Glomerular visceral epithelial cell (primary cell): ENCODE measurements at regions not wholly inside any gene's neighbourhood (a gene's known extent, or its start where the extent isn't known, plus 50 kb on each side); places are given as distances from the start of the nearest gene placed in this dataset.
"Not testable (repeated sequence)": the region's sequence is repeated elsewhere in the genome, so short reads cannot be mapped to it uniquely, and the experiment has no call there.

Experiments used
- DNase-seq: peaks from one replicate; pipeline ENCODE4 v3.0.0-alpha.2; 2016; ENCODE audit errors: extremely low spot score

DNA sequence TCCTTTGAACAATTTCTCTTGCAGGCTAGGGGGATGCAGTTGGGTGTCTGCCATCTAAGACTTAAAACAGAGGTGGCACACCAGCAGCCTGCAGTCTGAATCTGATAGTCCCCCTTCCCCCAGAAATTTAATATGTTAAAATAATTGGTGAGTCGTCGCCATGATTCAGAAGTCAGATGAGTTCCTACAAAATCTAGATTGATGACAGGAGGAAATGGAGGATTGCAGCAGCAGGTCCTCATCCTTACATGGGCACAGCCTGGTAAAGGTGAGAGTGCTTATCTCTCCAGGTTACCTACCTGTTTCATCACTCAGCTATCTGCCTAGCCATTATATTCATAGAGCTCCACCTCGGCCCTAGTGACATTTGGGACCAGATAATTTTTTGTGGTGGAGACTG lies 112.3 kb downstream of the PCSK1 start:
- DNase-seq, result no peak

- DNase-seq, result not testable (repeated sequence)
Measured at GRCh38 chr5:96319981-96320739, 112.9 kb downstream of the PCSK1 start.

DNA sequence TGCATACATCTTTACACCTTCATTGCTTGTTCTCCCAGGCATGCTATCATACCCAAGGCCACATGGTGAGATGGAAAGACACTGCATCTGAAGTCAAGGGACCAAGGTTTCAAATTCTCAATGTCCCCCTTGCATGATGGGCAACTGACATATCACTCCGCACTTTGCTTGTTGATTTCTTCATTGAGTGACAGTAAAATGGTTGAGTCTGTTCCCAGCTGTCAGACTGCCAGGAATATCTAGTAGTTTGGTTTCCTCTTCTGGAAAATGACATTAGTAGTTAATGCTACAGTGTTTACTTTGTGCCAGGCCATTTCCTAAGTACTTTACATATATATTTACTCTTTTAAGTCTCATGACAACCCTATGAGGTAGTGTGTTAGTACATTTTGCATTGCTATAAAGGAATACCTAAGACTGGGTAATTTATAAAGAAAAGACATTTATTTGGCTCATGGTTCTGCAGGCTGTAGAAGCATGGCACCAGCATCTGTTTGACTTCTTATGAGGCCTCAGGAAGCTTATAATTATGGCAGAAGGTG lies 114.4 kb downstream of the PCSK1 start:
- no peak for DNase-seq

DNA sequence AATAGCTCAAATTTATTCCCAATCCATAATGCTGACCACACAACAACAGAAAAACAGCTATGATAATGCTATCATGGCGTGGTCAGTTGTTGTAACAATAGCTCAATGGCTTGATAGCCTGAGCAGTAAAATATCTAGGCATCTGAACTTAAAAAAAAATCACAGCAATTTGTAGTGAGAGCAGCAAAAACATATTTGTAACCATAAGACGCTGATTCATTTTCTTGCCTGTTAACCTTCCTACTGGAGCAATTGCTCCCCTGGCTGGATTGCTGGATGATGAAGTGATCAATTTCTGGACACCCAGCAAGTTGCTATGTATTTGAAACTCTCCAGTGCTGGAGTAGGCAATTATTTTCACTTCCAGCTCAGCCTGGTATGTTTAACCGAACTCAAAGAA lies 115.1 kb downstream of the PCSK1 start:
- no peak for DNase-seq

GRCh38 chr5:96316487-96316886 lies 116.6 kb downstream of the PCSK1 start:
- no peak for DNase-seq

GRCh38 chr5:96316017-96316416 lies 117.0 kb downstream of the PCSK1 start:
- DNase-seq, result no peak

- DNase-seq, result no peak
Measured at GRCh38 chr5:96315431-96315830, 117.6 kb downstream of the PCSK1 start.

DNA sequence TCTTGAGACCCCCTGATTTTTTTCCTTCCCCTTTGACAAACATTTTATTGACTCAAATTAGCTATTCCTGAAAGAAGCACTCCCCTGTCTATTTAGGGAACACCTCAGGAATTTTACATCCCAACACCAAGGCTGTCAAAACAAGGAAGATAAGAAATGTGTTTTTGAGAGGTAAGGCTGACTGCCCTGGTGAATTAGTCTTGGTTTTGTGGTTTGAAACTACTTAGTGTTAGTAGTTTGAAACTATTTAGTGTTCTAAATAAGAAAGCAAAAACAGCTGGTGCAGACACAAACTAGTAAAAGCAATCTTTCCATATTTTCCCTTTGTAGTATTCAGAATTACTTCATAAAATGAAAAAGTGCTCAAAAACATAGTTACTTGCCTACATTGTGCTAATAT lies 120.7 kb downstream of the PCSK1 start:
- no peak for DNase-seq

GRCh38 chr5:96307047-96307446 lies 126.0 kb downstream of the PCSK1 start:
- not testable (repeated sequence) for DNase-seq

GRCh38 chr5:96302174-96302738 lies 130.8 kb downstream of the PCSK1 start:
- no peak for DNase-seq

DNA sequence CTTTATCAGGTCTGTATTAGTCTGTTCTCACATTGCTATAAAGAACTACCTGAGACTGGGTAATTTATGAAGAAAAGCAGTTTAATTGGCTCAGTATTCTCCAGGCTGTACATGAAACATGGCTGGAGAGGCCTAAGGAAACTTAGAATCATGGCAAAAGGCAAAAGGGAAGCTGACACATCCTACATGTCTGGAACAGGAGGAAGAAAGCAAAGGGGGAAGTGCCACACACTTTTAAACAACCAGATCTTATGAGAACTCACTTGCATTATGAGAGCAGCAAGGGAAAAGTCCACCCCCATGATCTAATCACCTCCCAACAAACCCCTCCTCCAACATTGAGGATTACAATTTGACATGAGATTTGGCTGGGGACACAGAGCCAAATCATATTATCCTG lies 132.1 kb downstream of the PCSK1 start:
- DNase-seq, result no peak

DNA sequence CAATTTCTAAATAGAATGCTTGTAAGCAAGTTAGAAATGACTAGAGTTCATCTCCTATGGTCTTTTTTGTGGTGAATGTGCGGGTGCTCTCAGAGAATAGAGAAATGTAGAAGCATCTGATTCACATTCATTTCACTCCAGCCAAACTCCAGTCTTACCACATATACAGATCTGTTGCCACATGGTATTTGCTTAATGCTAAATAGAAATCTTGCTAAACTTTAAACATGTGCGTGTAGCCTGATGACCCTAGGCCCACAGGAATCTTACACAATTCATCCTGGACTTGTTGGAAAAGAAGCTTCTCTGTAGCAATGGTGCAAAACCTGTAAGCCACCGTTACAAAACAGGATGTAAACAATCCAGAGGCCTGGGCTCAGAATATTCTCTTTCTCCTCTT lies 135.2 kb downstream of the PCSK1 start:
- peak; percentile 40 for DNase-seq

DNA sequence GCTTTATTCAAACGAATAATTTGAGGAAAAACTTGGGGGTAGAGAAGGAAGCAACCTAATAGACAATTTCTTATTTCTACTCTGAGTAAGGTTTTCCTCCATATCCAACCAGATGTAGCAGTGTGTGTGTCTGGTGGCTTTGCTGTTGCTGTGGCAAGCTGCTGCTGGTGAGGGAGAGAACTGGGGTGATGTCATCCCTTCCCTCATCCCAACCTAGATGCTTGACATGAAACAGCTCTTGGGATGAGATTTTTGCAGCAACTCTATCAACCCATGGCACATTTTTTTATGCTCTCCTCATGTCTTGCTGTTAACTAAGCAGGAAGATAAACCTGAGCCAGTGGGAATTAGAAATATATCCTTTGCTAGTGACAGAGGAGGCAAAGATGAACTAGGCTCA lies 135.8 kb downstream of the PCSK1 start:
- peak; percentile 75 for DNase-seq

- DNase-seq, result no peak
Measured at GRCh38 chr5:96294884-96295202, 138.2 kb downstream of the PCSK1 start.

DNA sequence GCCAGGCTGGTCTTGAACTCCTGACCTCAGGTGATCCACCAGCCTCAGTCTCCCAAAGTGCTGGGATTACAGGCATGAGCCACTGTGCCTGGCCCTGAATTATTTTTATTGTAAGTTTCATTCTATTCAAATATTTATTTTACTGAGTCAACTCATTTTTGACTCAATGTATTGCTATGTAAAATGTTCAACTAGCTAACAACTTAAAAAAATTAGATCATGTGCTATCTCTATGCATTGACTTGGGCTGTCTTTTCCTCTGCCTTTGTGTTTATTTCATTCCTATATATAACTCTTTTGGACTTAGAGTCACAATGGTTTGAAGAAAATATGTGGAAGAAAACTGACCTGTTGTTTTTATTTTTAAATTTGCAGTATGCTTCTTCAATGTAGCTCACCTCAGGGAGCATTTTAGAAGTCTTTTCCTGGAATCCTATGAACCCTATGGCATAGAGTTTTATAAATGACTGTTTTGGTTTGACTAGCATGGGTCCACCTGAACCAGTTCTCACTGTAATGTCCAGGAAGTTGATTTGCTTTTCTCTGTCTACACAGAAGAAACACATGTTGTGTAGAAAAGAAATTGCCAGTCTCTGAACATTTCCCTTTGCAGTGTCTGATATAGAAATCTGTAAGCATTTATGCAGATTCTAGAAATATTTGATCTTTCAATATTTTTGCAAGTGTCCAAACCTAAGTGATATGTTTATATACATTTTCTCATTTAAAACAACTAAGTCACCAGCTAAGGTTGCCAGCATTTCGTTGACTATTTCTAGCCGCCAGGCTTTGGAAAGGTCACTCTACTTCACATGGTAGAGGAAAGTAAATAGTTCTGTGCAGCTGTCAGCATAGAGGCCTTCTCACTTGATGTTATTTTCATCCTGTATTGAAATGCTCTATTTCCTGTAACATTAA lies 138.8 kb downstream of the PCSK1 start:
- DNase-seq, result no peak

GRCh38 chr5:96292582-96293247 lies 140.3 kb downstream of the PCSK1 start:
- DNase-seq, result no peak

- not testable (repeated sequence) for DNase-seq
Measured at GRCh38 chr5:96289287-96289686, 143.8 kb downstream of the PCSK1 start.

GRCh38 chr5:96288845-96289185 lies 144.2 kb downstream of the PCSK1 start:
- no peak for DNase-seq

- DNase-seq, result no peak
Measured at GRCh38 chr5:96288166-96288844, 144.7 kb downstream of the PCSK1 start.

DNA sequence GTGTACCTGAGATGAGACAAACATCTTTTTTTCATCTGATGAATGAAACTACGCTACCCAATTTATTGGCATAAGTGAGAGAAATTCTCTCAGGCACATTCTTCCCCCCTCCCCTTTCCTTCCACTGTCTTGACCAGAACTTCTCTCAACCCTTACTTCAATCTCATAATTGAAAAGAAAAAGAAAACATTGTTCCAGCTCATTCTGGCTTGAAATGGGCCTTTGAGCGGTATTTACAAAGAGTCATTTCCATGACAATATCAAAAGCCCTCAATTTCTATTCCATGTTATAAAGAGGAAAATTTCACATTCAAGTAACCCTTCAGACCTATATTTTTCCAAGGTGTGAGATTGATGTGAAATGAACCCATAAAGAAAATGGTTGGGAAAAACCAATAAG lies 145.9 kb downstream of the PCSK1 start:
- DNase-seq, result no peak

DNA sequence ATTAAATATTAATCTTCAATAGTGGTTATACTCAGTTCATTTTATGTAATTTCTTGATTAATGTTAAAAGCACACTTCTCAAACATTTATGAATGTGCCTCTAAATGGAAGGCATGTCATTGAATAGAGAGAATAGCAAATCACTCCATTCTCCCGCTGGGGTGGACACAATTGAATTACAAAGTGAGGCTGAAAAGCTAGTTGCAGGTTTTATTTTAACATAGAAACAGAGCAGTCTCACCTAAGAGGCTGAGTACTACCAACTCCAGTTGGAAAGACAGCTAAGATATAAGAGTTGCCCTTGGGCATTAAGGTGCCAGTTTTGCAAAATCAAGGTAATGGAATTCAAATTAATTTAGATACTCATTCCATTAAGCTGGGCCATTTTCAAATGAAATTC lies 147.2 kb downstream of the PCSK1 start:
- no peak for DNase-seq
